Left lung (tissue), 4 donors: ENCODE measurements at regions not wholly inside any gene's neighbourhood (a gene's known extent, or its start where the extent isn't known, plus 50 kb on each side); places are given as distances from the start of the nearest gene placed in this dataset.
"Not testable (repeated sequence)": the region's sequence is repeated elsewhere in the genome, so short reads cannot be mapped to it uniquely, and the experiment has no call there.

Source experiments
- ATAC-seq: fragments of 200-7000 bp; cut with Tn5 transposase; one replicate; pipeline ENCODE4 v1.9.1; 2020; ENCODE audit warnings: moderate library complexity
- DNase-seq, 4 donors: peaks; one replicate each; pipeline ENCODE4 v3.0.0-alpha.2; 2013 to 2020
- H3K27ac ChIP-seq, 2 donors: fragments of 200-600 bp; sonication (generic) in 1 of 2; one replicate each; pipeline versions ENCODE4 v1.5.0 to v1.8.0; 2020 to 2021
- H3K27me3 ChIP-seq, 2 donors: fragments of 200-600 bp; sonication (generic) in 1 of 2; one replicate each; pipeline versions ENCODE4 v1.5.0 to v1.8.0; 2020 to 2021
- H3K36me3 ChIP-seq, 2 donors: fragments of 200-600 bp; sonication (generic) in 1 of 2; one replicate each; pipeline versions ENCODE4 v1.5.0 to v1.8.0; 2020 to 2021
- H3K4me1 ChIP-seq, 2 donors: fragments of 200-600 bp; one replicate each; pipeline ENCODE4 v1.8.0; 2021
- H3K4me3 ChIP-seq, 2 donors: fragments of 200-600 bp; sonication (generic) in 1 of 2; one replicate each; pipeline versions ENCODE4 v1.5.0 to v1.8.0; 2020 to 2021; ENCODE audit warnings: mild to moderate bottlenecking in 1 of 2
- H3K9me3 ChIP-seq, 2 donors: fragments of 200-600 bp; sonication (generic) in 1 of 2; one replicate each; pipeline versions ENCODE4 v1.5.0 to v1.8.0; 2020 to 2021
- CTCF ChIP-seq, 2 donors: fragments of 200-600 bp; sonication (generic) in 1 of 2; IDR thresholded peaks; one replicate each; pipeline versions ENCODE4 v1.5.0 to v1.8.0; 2021; ENCODE audit warnings: antibody characterized with exemption in 2 of 2
- intact Hi-C, 2 donors: fragments of 100-400 bp; cut with DNase I; formaldehyde crosslinking; loops; one replicate each; pipeline versions ENCODE4 v1.11.2 to v1.14.2; 2022
- donor health status: DM: no; HTN: yes; CAD: no.
- donor health status: DM: no; HTN: no; CAD: no.

DNA sequence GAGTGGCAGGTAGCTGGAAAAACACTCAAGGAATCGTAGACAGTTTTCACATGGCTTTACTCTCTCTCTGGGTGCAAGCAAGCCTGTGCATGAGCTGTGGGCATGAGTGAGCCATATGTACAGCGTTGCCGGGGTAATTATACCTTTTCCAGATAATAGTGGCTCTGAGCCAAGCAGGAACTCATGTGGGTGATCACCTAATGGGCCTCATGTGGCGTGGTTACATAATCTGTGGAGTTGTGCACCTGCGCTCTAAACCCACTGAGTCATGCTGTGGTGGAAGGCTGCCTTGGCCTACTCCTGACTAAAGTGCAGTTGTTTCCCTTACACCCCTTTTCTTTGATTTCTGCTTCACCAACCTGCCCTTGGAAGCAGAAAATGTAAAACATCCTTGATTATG is 1564.5 kb upstream of the PCDH10 start:
- intact Hi-C loops: no loop called here
- ATAC-seq (no peak), DNase-seq (no peak)
- Histone ChIP-seq H3K27me3 (no peaks in the 10 kb centered on the region), H3K36me3 (no peaks in the 10 kb centered on the region), H3K9me3 (peaks cover 0 to 7% of the 10 kb centered on the region in 2 donors), H3K27ac (no peak overlapping the region), H3K4me1 (no peaks in the 10 kb centered on the region), H3K4me3 (no peak overlapping the region)
- TF ChIP-seq CTCF (IDR thresholded peaks at IDR 0.05): no peak

DNA sequence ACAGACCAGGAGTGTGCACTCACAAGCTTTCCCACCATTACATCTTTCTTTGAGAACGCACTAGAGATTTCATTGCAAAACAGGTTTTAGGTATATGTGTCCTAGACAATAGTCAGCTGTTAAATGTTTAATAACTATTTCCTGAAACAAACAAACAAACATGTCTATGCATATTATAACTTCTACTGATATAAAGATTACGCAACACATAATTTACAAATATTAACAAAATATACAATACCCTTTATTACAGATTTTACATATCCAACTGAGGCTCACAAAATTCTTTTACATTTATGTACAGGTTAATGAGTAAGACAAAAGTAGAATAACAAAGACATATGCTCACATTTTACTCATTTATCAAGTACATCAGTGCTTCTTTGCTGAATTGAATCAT is 1554.0 kb upstream of the PCDH10 start:
- Histone ChIP-seq H3K36me3 (no peaks in the 10 kb centered on the region), H3K27ac (no peak overlapping the region), H3K9me3 (peaks cover 0 to 5% of the 10 kb centered on the region in 2 donors), H3K27me3 (no peaks in the 10 kb centered on the region), H3K4me1 (no peaks in the 10 kb centered on the region), H3K4me3 (no peak overlapping the region)
- TF ChIP-seq CTCF (IDR thresholded peaks at IDR 0.05): no peak
- intact Hi-C loops: no loop called here
- ATAC-seq: no peak
- no peak for DNase-seq

GRCh38 chr4:131603705-131604104 is 1545.4 kb upstream of the PCDH10 start:
- intact Hi-C loops: no loop called here
- no peaks in the 10 kb centered on the region for H3K4me1 ChIP-seq
- no peak overlapping the region for H3K27ac ChIP-seq
- H3K9me3 ChIP-seq: no peaks in the 10 kb centered on the region
- ATAC-seq (no peak), DNase-seq (no peak)
- no peaks in the 10 kb centered on the region for H3K36me3 ChIP-seq
- no peak overlapping the region for H3K4me3 ChIP-seq
- TF ChIP-seq CTCF (IDR thresholded peaks at IDR 0.05): no peak
- H3K27me3 ChIP-seq: no peaks in the 10 kb centered on the region

DNA sequence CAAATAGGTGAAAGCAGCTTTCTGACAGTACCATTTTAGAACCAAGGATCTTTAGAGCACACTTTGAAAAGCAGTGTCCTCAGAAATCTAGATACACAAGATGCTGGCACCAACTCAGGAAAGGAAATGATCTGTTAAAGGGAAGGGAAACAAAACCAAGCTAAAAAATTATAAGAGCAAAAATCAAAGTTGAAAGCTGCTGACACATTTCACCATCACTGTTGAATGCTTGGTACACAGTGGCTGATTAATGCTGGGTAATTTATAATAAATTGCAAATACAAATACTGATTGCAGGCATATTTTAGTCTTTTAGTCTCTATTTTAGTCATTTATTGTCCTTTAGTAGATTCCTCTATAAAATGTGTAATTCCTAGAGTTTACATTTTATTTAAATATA is 1540.1 kb upstream of the PCDH10 start:
- intact Hi-C loops: no loop called here
- DNase-seq (no peak), ATAC-seq (no peak)
- Histone ChIP-seq H3K9me3 (no peaks in the 10 kb centered on the region), H3K36me3 (no peaks in the 10 kb centered on the region), H3K4me1 (no peaks in the 10 kb centered on the region), H3K27me3 (no peaks in the 10 kb centered on the region), H3K4me3 (no peak overlapping the region), H3K27ac (no peak overlapping the region)
- no peak for TF ChIP-seq CTCF (IDR thresholded peaks at IDR 0.05)

DNA sequence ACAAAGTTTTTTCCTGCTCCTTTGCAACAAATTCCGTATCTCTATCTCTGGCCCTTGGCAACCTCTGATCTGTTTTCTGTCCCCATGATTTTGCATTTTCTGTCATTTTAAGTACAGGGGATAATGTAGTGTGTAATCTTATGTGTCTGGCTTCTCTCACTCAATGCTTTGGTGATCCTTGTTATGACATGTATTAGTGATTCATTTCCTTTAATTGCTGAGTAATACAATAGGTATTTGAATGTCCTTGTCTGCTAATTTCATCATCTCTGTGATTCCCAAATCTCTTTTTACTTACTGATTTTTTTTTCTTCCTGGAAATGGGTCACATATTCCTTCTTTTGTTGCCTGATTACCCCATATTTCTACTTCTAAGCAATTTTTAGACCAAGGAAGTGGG is 1538.6 kb upstream of the PCDH10 start:
- H3K27me3 ChIP-seq, H3K4me1 ChIP-seq, ATAC-seq, H3K4me3 ChIP-seq, DNase-seq, H3K36me3 ChIP-seq, H3K27ac ChIP-seq, H3K9me3 ChIP-seq, intact Hi-C loops: not testable (repeated sequence)

DNA sequence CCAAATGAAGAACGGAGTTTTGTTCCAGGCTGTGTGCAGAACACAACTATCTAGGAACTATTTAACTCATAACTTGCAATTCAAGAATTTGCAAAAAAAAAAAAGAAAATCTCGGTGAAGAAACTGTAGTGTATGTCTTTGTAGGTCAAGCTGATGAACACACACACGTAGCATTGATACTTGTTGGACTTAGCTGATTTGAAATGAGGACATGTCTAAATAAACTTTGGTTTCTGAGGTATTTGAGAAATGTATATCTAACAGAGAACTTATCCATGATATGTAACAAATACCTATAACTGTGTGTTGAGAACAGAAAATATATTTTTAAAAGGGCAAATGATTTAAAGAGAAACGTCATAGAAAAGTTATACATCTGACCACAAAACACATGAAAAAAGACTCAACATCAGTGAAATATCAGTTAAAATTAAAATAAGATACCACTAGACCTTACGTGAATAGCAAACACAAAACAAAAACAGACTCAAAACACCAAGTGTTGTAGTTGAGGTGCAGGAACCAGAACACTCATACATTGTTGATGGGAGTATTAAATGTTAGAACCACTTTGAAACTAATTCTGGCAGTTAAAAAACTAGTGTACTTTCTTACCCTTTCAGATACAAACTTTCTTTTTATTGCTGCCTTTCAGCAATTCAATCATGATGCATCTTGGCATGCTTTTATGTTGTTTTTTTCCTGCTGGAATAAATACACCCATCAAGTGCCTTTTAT is 1535.8 kb upstream of the PCDH10 start:
- no peak for DNase-seq
- no peak for ATAC-seq
- Histone ChIP-seq H3K36me3 (no peaks in the 10 kb centered on the region), H3K27me3 (no peaks in the 10 kb centered on the region), H3K27ac (no peak overlapping the region), H3K4me1 (no peaks in the 10 kb centered on the region), H3K9me3 (no peaks in the 10 kb centered on the region), H3K4me3 (no peak overlapping the region)
- intact Hi-C loops: no loop called here
- no peak for TF ChIP-seq CTCF (IDR thresholded peaks at IDR 0.05)
